HCT116 (cell line): ENCODE measurements at regions not wholly inside any gene's neighbourhood (a gene's known extent, or its start where the extent isn't known, plus 50 kb on each side); places are given as distances from the start of the nearest gene placed in this dataset.

ENCODE experiments used
- ATAC-seq: fragments of 200-7000 bp; cut with Tn5 transposase; 2 replicates; pipeline ENCODE4 v1.9.1; 2020; ENCODE audit warnings: mild to moderate bottlenecking, moderate library complexity
- BruUV-seq: library from RNA; stranded (reverse); fragments of 400-500 nt; replicated peaks from 2 replicates; lab custom pipeline; 2021; lab: Mats Ljungman, UMichigan
- CTCF ChIA-PET: fragments of 300-600 bp; sonication (Branson Sonifier 250); formaldehyde crosslinking; loops from one replicate; lab custom pipeline; 2021; ENCODE audit warnings: antibody characterized with exemption; lab: Charles Lee
- POLR2A ChIA-PET: fragments of 300-600, 350-600 bp; sonication (Branson Sonifier 250); formaldehyde crosslinking; loops from one replicate; lab custom pipeline; 2021; ENCODE audit warnings: antibody characterized with exemption; lab: Charles Lee
- RAD21 ChIA-PET, 2 experiments: fragments of 300-600 bp; sonication (Branson Sonifier 250); formaldehyde crosslinking; loops; one replicate each; lab custom pipeline; 2023; ENCODE audit warnings: low total read pairs in 2 of 2; ENCODE audit not compliant: uncharacterized antibody in 2 of 2, unreplicated experiment in 2 of 2, low non-redundant PET in 1 of 2; lab: Charles Lee
- DNase-seq: peaks from one replicate; pipeline ENCODE4 v3.0.0-alpha.2; 2010; ENCODE audit warnings: low read depth, low spot score
- H2AFZ ChIP-seq: fragments of 200-600 bp; shearing (Covaris generic), sonication (generic); 2 replicates; pipeline ENCODE4 v1.6.1; 2017; ENCODE audit warnings: low read depth, mixed run types, mixed read lengths, antibody characterized with exemption, low read length; ENCODE audit not compliant: poor library complexity, severe bottlenecking
- H3K27ac ChIP-seq: 2 replicates; pipeline ENCODE4 v1.5.1; 2012; ENCODE audit warnings: low read depth, low read length
- H3K27me3 ChIP-seq: fragments of 200-600 bp; sonication (generic); 2 replicates; pipeline ENCODE4 v1.6.1; 2016; ENCODE audit warnings: mixed run types, low read length, mixed read lengths; ENCODE audit not compliant: insufficient read depth
- H3K36me3 ChIP-seq, 2 experiments: fragments of 200-500 bp in 1 of 2; fragments of 200-600 bp in 1 of 2; sonication (Bioruptor generic) in 1 of 2; sonication (generic) in 1 of 2; 2 replicates each; pipeline versions ENCODE4 v1.5.1 to v1.6.1; 2014 to 2016; ENCODE audit warnings: low read length in 2 of 2, inconsistent platforms in 1 of 2, mixed read lengths in 1 of 2, mixed run types in 1 of 2; ENCODE audit not compliant: insufficient read depth in 2 of 2, control insufficient read depth in 1 of 2
- H3K4me1 ChIP-seq, 2 experiments: fragments of 200-600 bp in 1 of 2; sonication (generic) in 1 of 2; 2 replicates each; pipeline versions ENCODE4 v1.5.1 to v1.6.1; 2012 to 2017; ENCODE audit warnings: low read length in 2 of 2, inconsistent platforms in 1 of 2, mild to moderate bottlenecking in 1 of 2, mixed read lengths in 1 of 2, mixed run types in 1 of 2, moderate library complexity in 1 of 2; ENCODE audit not compliant: insufficient read depth in 2 of 2, control insufficient read depth in 1 of 2
- H3K4me2 ChIP-seq: fragments of 200-600 bp; sonication (generic); 2 replicates; pipeline ENCODE4 v1.6.1; 2017; ENCODE audit warnings: mixed run types, low read length, mixed read lengths
- H3K4me3 ChIP-seq, 2 experiments: fragments of 200-600 bp in 1 of 2; sonication (generic) in 1 of 2; replicated peaks in 1 of 2; 2 replicates each; pipeline ENCODE4 v1.5.1; 2011 to 2016; ENCODE audit warnings: low read length in 2 of 2, control low read depth in 1 of 2, low read depth in 1 of 2, mild to moderate bottlenecking in 1 of 2, mixed read lengths in 1 of 2, mixed run types in 1 of 2
- H3K79me2 ChIP-seq: fragments of 200-600 bp; sonication (generic); 2 replicates; pipeline ENCODE4 v1.6.1; 2017; ENCODE audit warnings: mild to moderate bottlenecking, mixed run types, low read length, moderate library complexity, mixed read lengths; ENCODE audit not compliant: insufficient read depth
- H3K9ac ChIP-seq: fragments of 200-600 bp; sonication (generic); 2 replicates; pipeline ENCODE4 v1.6.1; 2016; ENCODE audit warnings: low read length, mixed read lengths
- H3K9me2 ChIP-seq: fragments of 200-600 bp; sonication (generic), shearing (Covaris generic); 2 replicates; pipeline ENCODE4 v1.6.1; 2017; ENCODE audit warnings: mixed run types, mild to moderate bottlenecking, moderate library complexity; ENCODE audit not compliant: insufficient read depth
- H3K9me3 ChIP-seq, 2 experiments: fragments of 200-500 bp in 1 of 2; fragments of 200-600 bp in 1 of 2; sonication (Bioruptor generic) in 1 of 2; sonication (generic) in 1 of 2; 2 replicates each; pipeline ENCODE4 v1.6.1; 2014 to 2017; ENCODE audit warnings: low read length in 2 of 2, mixed read lengths in 2 of 2, inconsistent platforms in 1 of 2, low read depth in 1 of 2, mild to moderate bottlenecking in 1 of 2, mixed run types in 1 of 2, moderate library complexity in 1 of 2; ENCODE audit not compliant: control insufficient read depth in 1 of 2, insufficient read depth in 1 of 2
- H4K20me1 ChIP-seq: fragments of 200-600 bp; sonication (generic), shearing (Covaris generic); 2 replicates; pipeline ENCODE4 v1.6.1; 2017; ENCODE audit warnings: mixed run types, mild to moderate bottlenecking, moderate library complexity; ENCODE audit not compliant: insufficient read depth
- ATF3 ChIP-seq: IDR thresholded peaks from 2 replicates; pipeline ENCODE4 v1.6.1; 2012
- CBX3 ChIP-seq: IDR thresholded peaks from 2 replicates; pipeline ENCODE4 v1.6.1; 2012; ENCODE audit warnings: low read depth
- CEBPB ChIP-seq: IDR thresholded peaks from 2 replicates; pipeline ENCODE4 v1.6.1; 2012; ENCODE audit warnings: low read depth
- CTCF ChIP-seq, 3 experiments: fragments of 200-600 bp in 1 of 3; sonication (generic) in 1 of 3; IDR thresholded peaks in 2 of 3; conservative IDR thresholded peaks in 1 of 3; 2 replicates each; pipeline ENCODE4 v1.5.1; 2012 to 2017; ENCODE audit warnings: low read depth in 2 of 3, low read length in 2 of 3, antibody characterized with exemption in 1 of 3, borderline replicate concordance in 1 of 3, control low read depth in 1 of 3, mild to moderate bottlenecking in 1 of 3, mixed read lengths in 1 of 3, mixed run types in 1 of 3, moderate library complexity in 1 of 3; ENCODE audit not compliant: insufficient read depth in 1 of 3
- ELF1 ChIP-seq: IDR thresholded peaks from 2 replicates; pipeline ENCODE4 v1.6.1; 2012; ENCODE audit warnings: low read depth, borderline replicate concordance
- JUND ChIP-seq: IDR thresholded peaks from 2 replicates; pipeline ENCODE4 v1.6.1; 2012
- SIN3A ChIP-seq: IDR thresholded peaks from 2 replicates; pipeline ENCODE4 v1.6.1; 2012; ENCODE audit warnings: low read depth
- TCF7L2 ChIP-seq: IDR thresholded peaks from 2 replicates; pipeline ENCODE4 v1.7.0; 2011; ENCODE audit warnings: borderline replicate concordance, inconsistent platforms; ENCODE audit not compliant: insufficient read depth, insufficient read length; ENCODE audit errors: extremely low read depth
- ZNF274 ChIP-seq: fragments of 200-500 bp; sonication (Bioruptor generic); IDR thresholded peaks from 2 replicates; pipeline ENCODE4 v1.6.1; 2014; ENCODE audit warnings: mild to moderate bottlenecking, low read depth, low read length, inconsistent platforms
- intact Hi-C: fragments of 100-400 bp; cut with micrococcal nuclease; formaldehyde crosslinking; loops from 2 replicates; pipeline ENCODE4 v1.10.0; 2022

GRCh38 chr6:108766886-108767285, 81.3 kb upstream of the ARMC2 start:
- CTCF ChIA-PET, result no interaction called here
- TF ChIP-seq JUND (no peak), SIN3A (no peak), CEBPB (no peak), ATF3 (no peak), CBX3 (no peak), ZNF274 (no peak), CTCF (IDR thresholded peaks at IDR 0.05 in 2 of 3, conservative IDR thresholded peaks at IDR 0.05 in 1 of 3; ENCODE audit: borderline replicate concordance in 1 of 3, insufficient read depth in 1 of 3, low read depth in 2 of 3, low read length in 2 of 3) (no peak), ELF1 (no peak), TCF7L2 (no peak)
- TF ChIP-seq, all 23 proteins: peak for 0
- no TSS peak for BruUV-seq
- no peaks in the 10 kb centered on the region for H3K9me2 ChIP-seq
- H3K36me3 ChIP-seq, result no peaks in the 10 kb centered on the region
- RAD21 ChIA-PET, result no interaction called here
- no peak overlapping the region for H3K4me3 ChIP-seq
- intact Hi-C loops, result no loop called here
- no peak for DNase-seq
- H2AFZ ChIP-seq, result no peak overlapping the region
- no peaks in the 10 kb centered on the region for H3K9me3 ChIP-seq
- no peaks in the 10 kb centered on the region for H4K20me1 ChIP-seq
- ATAC-seq, result no peak
- no peak overlapping the region for H3K9ac ChIP-seq
- H3K79me2 ChIP-seq, result no peaks in the 10 kb centered on the region
- H3K4me2 ChIP-seq, result no peak overlapping the region
- peaks cover 1 to 8% of the 10 kb centered on the region in 2 experiments; a peak in 3 of 4 replicates for H3K4me1 ChIP-seq
- H3K27ac ChIP-seq, result no peak overlapping the region
- POLR2A ChIA-PET, result no interaction called here
- H3K27me3 ChIP-seq, result no peaks in the 10 kb centered on the region
